DND-41 (cell line): ENCODE measurements at regions not wholly inside any gene's neighbourhood (a gene's known extent, or its start where the extent isn't known, plus 50 kb on each side); places are given as distances from the start of the nearest gene placed in this dataset.

Experiments
- EZH2 ChIP-seq: IDR thresholded peaks from 3 replicates; pipeline ENCODE4 v1.6.1; 2012; ENCODE audit warnings: borderline replicate concordance, low read depth, mild to moderate bottlenecking, moderate library complexity, low read length, inconsistent platforms; ENCODE audit not compliant: severe bottlenecking
- TF ChIP-seq, protein P1 (sequence below): IDR thresholded peaks from 2 replicates; pipeline ENCODE4 v1.5.1; 2012; ENCODE audit warnings: borderline replicate concordance, low read length, moderate library complexity, mild to moderate bottlenecking; ENCODE audit not compliant: poor library complexity, severe bottlenecking; ENCODE audit errors: extremely low read depth

DNA sequence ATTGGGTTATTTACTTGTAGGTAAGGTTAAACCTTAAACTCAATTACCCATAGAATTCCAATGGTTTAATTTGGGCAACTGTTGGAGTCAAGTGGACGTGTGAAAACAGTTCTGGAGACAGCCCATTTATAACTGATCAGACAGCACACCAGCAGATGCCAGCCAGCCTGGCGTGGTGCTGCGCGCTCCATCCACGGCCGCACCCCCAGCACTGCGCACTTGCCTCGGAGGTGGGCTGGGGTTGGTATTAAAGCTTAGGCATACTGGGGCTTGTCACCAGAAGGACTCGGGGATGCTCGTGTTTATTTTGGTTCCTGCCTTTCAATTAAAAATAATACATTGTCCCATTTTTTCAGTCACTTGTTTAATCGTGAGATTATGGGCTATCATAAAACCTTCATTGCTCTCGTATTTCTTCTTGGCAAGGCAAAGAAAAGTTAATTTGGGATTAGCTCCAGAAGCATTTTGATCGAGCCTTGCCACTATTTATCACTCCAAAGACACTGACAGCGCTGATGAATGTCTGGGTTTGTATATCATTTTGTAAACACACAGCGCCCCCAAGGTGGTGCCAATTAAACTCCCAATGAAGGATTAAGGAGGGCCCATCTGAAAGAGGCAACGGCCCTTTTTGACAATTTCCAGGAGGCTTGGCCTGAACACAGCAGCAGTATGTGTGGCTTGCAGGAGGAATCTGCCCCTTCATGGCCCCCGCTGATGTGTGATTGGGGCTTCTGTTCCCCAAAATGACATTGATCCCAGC, 204.5 kb upstream of the CXCL12 start:
- TF ChIP-seq, protein P1, sequence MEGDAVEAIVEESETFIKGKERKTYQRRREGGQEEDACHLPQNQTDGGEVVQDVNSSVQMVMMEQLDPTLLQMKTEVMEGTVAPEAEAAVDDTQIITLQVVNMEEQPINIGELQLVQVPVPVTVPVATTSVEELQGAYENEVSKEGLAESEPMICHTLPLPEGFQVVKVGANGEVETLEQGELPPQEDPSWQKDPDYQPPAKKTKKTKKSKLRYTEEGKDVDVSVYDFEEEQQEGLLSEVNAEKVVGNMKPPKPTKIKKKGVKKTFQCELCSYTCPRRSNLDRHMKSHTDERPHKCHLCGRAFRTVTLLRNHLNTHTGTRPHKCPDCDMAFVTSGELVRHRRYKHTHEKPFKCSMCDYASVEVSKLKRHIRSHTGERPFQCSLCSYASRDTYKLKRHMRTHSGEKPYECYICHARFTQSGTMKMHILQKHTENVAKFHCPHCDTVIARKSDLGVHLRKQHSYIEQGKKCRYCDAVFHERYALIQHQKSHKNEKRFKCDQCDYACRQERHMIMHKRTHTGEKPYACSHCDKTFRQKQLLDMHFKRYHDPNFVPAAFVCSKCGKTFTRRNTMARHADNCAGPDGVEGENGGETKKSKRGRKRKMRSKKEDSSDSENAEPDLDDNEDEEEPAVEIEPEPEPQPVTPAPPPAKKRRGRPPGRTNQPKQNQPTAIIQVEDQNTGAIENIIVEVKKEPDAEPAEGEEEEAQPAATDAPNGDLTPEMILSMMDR, result no peak
- TF ChIP-seq EZH2, result no peak
